Endothelial cell of umbilical vein (primary cell): ENCODE measurements at regions not wholly inside any gene's neighbourhood (a gene's known extent, or its start where the extent isn't known, plus 50 kb on each side); places are given as distances from the start of the nearest gene placed in this dataset.
"Not testable (repeated sequence)": the region's sequence is repeated elsewhere in the genome, so short reads cannot be mapped to it uniquely, and the experiment has no call there.

Experiments used
- BruUV-seq: library from RNA; stranded (reverse); fragments of 400-500 nt; replicated peaks from 2 replicates; lab custom pipeline; 2021; lab: Mats Ljungman, UMichigan
- CTCF ChIA-PET: fragments of 300-600, 350-600 bp; sonication (Branson Sonifier 250); formaldehyde crosslinking; loops from one replicate; lab custom pipeline; 2021; ENCODE audit warnings: antibody characterized with exemption, inconsistent platforms; lab: Charles Lee
- POLR2A ChIA-PET: fragments of 300-600, 350-600 bp; sonication (Branson Sonifier 250); formaldehyde crosslinking; loops from one replicate; lab custom pipeline; 2021; ENCODE audit warnings: antibody characterized with exemption, inconsistent platforms; lab: Charles Lee
- DNase-seq: peaks from one replicate; pipeline ENCODE4 v3.0.0-alpha.2; 2011; ENCODE audit warnings: low read depth, low spot score
- FAIRE-seq: peaks from 2 replicates; lab custom pipeline; 2011; peaks lifted over from hg19 to GRCh38; lab: Jason Lieb, UNC
- H2AFZ ChIP-seq: 2 replicates; pipeline ENCODE4 v1.6.0; 2012; ENCODE audit warnings: low read depth, low read length, control low read depth, inconsistent platforms
- H3K27ac ChIP-seq: 2 replicates; pipeline ENCODE4 v1.5.1; 2011; ENCODE audit warnings: low read depth, mild to moderate bottlenecking, control low read depth, low read length, moderate library complexity; ENCODE audit not compliant: insufficient read depth
- H3K27me3 ChIP-seq, 2 experiments: 2 replicates each; pipeline versions ENCODE4 v1.6.0 to v1.6.1; 2011; ENCODE audit warnings: low read length in 2 of 2, mixed read lengths in 1 of 2; ENCODE audit not compliant: control insufficient read depth in 2 of 2, insufficient read depth in 2 of 2
- H3K36me3 ChIP-seq, 2 experiments: 2 replicates in 1 of 2; 3 replicates in 1 of 2; pipeline ENCODE4 v1.5.1; 2011; ENCODE audit warnings: low read length in 2 of 2, mild to moderate bottlenecking in 1 of 2, moderate library complexity in 1 of 2; ENCODE audit not compliant: control insufficient read depth in 2 of 2, insufficient read depth in 2 of 2; ENCODE audit errors: extremely low read depth in 1 of 2
- H3K4me1 ChIP-seq: 3 replicates; pipeline ENCODE4 v1.5.1; 2011; ENCODE audit warnings: mild to moderate bottlenecking, low read length; ENCODE audit not compliant: control insufficient read depth, insufficient read depth; ENCODE audit errors: extremely low read depth
- H3K4me2 ChIP-seq: 2 replicates; pipeline ENCODE4 v1.6.1; 2011; ENCODE audit warnings: low read length, control low read depth, mixed read lengths; ENCODE audit not compliant: insufficient read depth
- H3K4me3 ChIP-seq, 3 experiments: fragments of 200-600 bp in 1 of 3; sonication (generic), shearing (Covaris generic) in 1 of 3; replicated peaks in 1 of 3; 2 replicates each; pipeline ENCODE4 v1.5.1; 2011 to 2016; ENCODE audit warnings: control low read depth in 3 of 3, low read length in 3 of 3, mild to moderate bottlenecking in 2 of 3, inconsistent platforms in 1 of 3, low read depth in 1 of 3, moderate library complexity in 1 of 3; ENCODE audit not compliant: insufficient read depth in 1 of 3
- H3K79me2 ChIP-seq: 2 replicates; pipeline ENCODE4 v1.6.0; 2012; ENCODE audit warnings: low read length, inconsistent platforms; ENCODE audit not compliant: control insufficient read depth, insufficient read depth
- H3K9ac ChIP-seq: replicated peaks from 2 replicates; pipeline ENCODE3; 2011; ENCODE audit warnings: low read length, control low read depth; ENCODE audit not compliant: insufficient read depth; ENCODE audit errors: extremely low read depth
- H3K9me1 ChIP-seq: replicated peaks from 3 replicates; pipeline ENCODE4 v1.6.0; 2011; ENCODE audit warnings: mild to moderate bottlenecking, low read length; ENCODE audit not compliant: control insufficient read depth, insufficient read depth; ENCODE audit errors: extremely low read depth
- H3K9me3 ChIP-seq: replicated peaks from 2 replicates; pipeline ENCODE4 v1.5.1; 2012; ENCODE audit warnings: low read length, inconsistent platforms; ENCODE audit not compliant: control insufficient read depth, insufficient read depth
- H4K20me1 ChIP-seq: replicated peaks from 2 replicates; pipeline ENCODE3; 2011; ENCODE audit warnings: mild to moderate bottlenecking, low read length; ENCODE audit not compliant: control insufficient read depth, insufficient read depth; ENCODE audit errors: extremely low read depth
- CTCF ChIP-seq, 2 donors: IDR thresholded peaks; 1 replicate in 1 of 2; 2 replicates in 1 of 2; pipeline ENCODE4 v1.5.1; 2011; ENCODE audit warnings: low read length in 2 of 2, mild to moderate bottlenecking in 2 of 2, moderate library complexity in 2 of 2, control low read depth in 1 of 2, inconsistent platforms in 1 of 2, low read depth in 1 of 2; ENCODE audit not compliant: insufficient read depth in 1 of 2; ENCODE audit errors: extremely low read depth in 1 of 2
- EZH2 ChIP-seq: IDR thresholded peaks from 2 replicates; pipeline ENCODE4 v1.6.1; 2012; ENCODE audit warnings: borderline replicate concordance, low read depth, mild to moderate bottlenecking, moderate library complexity, low read length, inconsistent platforms; ENCODE audit not compliant: severe bottlenecking
- FOS ChIP-seq: IDR thresholded peaks from 2 replicates; pipeline ENCODE4 v1.6.1; 2011; ENCODE audit warnings: mild to moderate bottlenecking, low read length, moderate library complexity, borderline replicate concordance; ENCODE audit not compliant: insufficient read depth
- GATA2 ChIP-seq: IDR thresholded peaks from 2 replicates; pipeline ENCODE4 v1.7.0; 2011; ENCODE audit warnings: low read depth, mild to moderate bottlenecking, moderate library complexity, mixed read lengths, low read length; ENCODE audit not compliant: insufficient read length, insufficient read depth
- JUN ChIP-seq: IDR thresholded peaks from 2 replicates; pipeline ENCODE4 v1.6.1; 2011; ENCODE audit warnings: borderline replicate concordance, low read depth; ENCODE audit not compliant: insufficient read length, insufficient read depth
- MAX ChIP-seq: IDR thresholded peaks from 2 replicates; pipeline ENCODE4 v1.6.1; 2011; ENCODE audit not compliant: insufficient read depth, insufficient read length
- POLR2A ChIP-seq: IDR thresholded peaks from 2 replicates; pipeline ENCODE4 v1.6.1; 2012; ENCODE audit warnings: low read depth, mild to moderate bottlenecking, control low read depth, low read length
- POLR2AphosphoS5 ChIP-seq: IDR thresholded peaks from 2 replicates; pipeline ENCODE4 v1.6.1; 2012; ENCODE audit warnings: low read depth, mild to moderate bottlenecking, control low read depth, low read length, moderate library complexity; ENCODE audit not compliant: insufficient read depth
- dilution Hi-C: fragments of 300-500 bp; cut with MboI; formaldehyde crosslinking; loops from one replicate; pipeline ENCODE4 v1.15.0; 2019; ENCODE audit warnings: low sequenced_read_pairs; ENCODE audit not compliant: extremely low pct_ligation_motif_present
- intact Hi-C: fragments of 100-400 bp; cut with micrococcal nuclease; formaldehyde crosslinking; loops from one replicate; pipeline ENCODE4 v1.10.0; 2022

GRCh38 chr5:120124961-120125360 is 339.1 kb upstream of the PRR16 start:
- POLR2A ChIA-PET = no interaction called here
- H3K9me1 ChIP-seq = no peaks in the 10 kb centered on the region
- no peaks in the 10 kb centered on the region for H3K36me3 ChIP-seq
- CTCF ChIA-PET = interaction anchor here (0.9 kb wide), 1 partner anchor 14 kb away, joined by 4 read pairs; no protein-coding TSS in a partner anchor
- H3K4me3 ChIP-seq = no peak overlapping the region
- intact Hi-C loops (no loop called here), dilution Hi-C loops (no loop called here)
- H3K79me2 ChIP-seq = no peaks in the 10 kb centered on the region
- FAIRE-seq (no peak), DNase-seq (no peak)
- no peak overlapping the region for H3K4me2 ChIP-seq
- no peak overlapping the region for H3K27ac ChIP-seq
- no peak overlapping the region for H3K9ac ChIP-seq
- H3K27me3 ChIP-seq = no peaks in the 10 kb centered on the region
- no peaks in the 10 kb centered on the region for H3K4me1 ChIP-seq
- no TSS peak for BruUV-seq
- TF ChIP-seq JUN (no peak), CTCF (IDR thresholded peaks at IDR 0.05; ENCODE audit: extremely low read depth in 1 of 2, insufficient read depth in 1 of 2, low read depth in 1 of 2, low read length in 2 of 2) (no peak), POLR2A (no peak), GATA2 (no peak), FOS (no peak), EZH2 (no peak), MAX (no peak), POLR2AphosphoS5 (no peak)
- H2AFZ ChIP-seq = no peak overlapping the region
- H4K20me1 ChIP-seq = no peaks in the 10 kb centered on the region
- H3K9me3 ChIP-seq = no peaks in the 10 kb centered on the region

- H3K79me2 ChIP-seq, H3K9me1 ChIP-seq, H3K9me3 ChIP-seq, DNase-seq, BruUV-seq, H3K4me3 ChIP-seq, dilution Hi-C loops, H3K9ac ChIP-seq, H2AFZ ChIP-seq, FAIRE-seq, intact Hi-C loops, H3K27ac ChIP-seq, H3K36me3 ChIP-seq, H4K20me1 ChIP-seq, H3K4me1 ChIP-seq, H3K4me2 ChIP-seq, H3K27me3 ChIP-seq, POLR2A ChIA-PET, CTCF ChIA-PET: not testable (repeated sequence)
Measured at GRCh38 chr5:120132347-120132746, 331.8 kb upstream of the PRR16 start.
